ENCODE measurements at regions not wholly inside any gene's neighbourhood (a gene's known extent, or its start where the extent isn't known, plus 50 kb on each side); places are given as distances from the start of the nearest gene placed in this dataset.

DNA sequence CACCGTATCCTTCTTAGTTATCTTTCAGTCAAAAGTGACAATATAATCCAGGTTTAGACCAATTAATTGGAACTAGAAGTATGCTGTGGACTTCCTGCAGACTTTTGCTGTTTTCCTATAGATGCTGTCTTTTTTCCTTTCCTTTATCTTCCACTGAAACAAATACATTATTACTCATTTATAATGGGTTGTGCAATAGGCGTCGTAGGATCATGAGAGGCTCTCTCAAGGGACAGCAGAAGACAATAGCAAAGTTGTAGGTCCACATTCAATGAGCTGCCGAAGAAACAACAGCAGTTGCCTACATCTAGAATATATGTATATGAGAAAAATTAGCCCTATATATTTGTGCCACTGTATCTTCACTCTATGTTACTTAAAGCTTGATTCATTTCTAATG lies 371.6 kb downstream of the AMY1C start:
- TF ChIP-seq, protein P1, sequence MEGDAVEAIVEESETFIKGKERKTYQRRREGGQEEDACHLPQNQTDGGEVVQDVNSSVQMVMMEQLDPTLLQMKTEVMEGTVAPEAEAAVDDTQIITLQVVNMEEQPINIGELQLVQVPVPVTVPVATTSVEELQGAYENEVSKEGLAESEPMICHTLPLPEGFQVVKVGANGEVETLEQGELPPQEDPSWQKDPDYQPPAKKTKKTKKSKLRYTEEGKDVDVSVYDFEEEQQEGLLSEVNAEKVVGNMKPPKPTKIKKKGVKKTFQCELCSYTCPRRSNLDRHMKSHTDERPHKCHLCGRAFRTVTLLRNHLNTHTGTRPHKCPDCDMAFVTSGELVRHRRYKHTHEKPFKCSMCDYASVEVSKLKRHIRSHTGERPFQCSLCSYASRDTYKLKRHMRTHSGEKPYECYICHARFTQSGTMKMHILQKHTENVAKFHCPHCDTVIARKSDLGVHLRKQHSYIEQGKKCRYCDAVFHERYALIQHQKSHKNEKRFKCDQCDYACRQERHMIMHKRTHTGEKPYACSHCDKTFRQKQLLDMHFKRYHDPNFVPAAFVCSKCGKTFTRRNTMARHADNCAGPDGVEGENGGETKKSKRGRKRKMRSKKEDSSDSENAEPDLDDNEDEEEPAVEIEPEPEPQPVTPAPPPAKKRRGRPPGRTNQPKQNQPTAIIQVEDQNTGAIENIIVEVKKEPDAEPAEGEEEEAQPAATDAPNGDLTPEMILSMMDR (conservative IDR thresholded peaks at IDR 0.05; ENCODE audit: low read length), result no peak
- TF ChIP-seq EZH2phosphoT487 (IDR thresholded peaks at IDR 0.05; ENCODE audit: borderline replicate concordance), result no peak
